Endothelial cell of umbilical vein (primary cell): ENCODE measurements at regions not wholly inside any gene's neighbourhood (a gene's known extent, or its start where the extent isn't known, plus 50 kb on each side); places are given as distances from the start of the nearest gene placed in this dataset.

ENCODE experiments used
- BruUV-seq: library from RNA; stranded (reverse); fragments of 400-500 nt; replicated peaks from 2 replicates; lab custom pipeline; 2021; lab: Mats Ljungman, UMichigan
- CTCF ChIA-PET: fragments of 300-600, 350-600 bp; sonication (Branson Sonifier 250); formaldehyde crosslinking; loops from one replicate; lab custom pipeline; 2021; ENCODE audit warnings: antibody characterized with exemption, inconsistent platforms; lab: Charles Lee
- POLR2A ChIA-PET: fragments of 300-600, 350-600 bp; sonication (Branson Sonifier 250); formaldehyde crosslinking; loops from one replicate; lab custom pipeline; 2021; ENCODE audit warnings: antibody characterized with exemption, inconsistent platforms; lab: Charles Lee
- DNase-seq: peaks from one replicate; pipeline ENCODE4 v3.0.0-alpha.2; 2011; ENCODE audit warnings: low read depth, low spot score
- FAIRE-seq: peaks from 2 replicates; lab custom pipeline; 2011; peaks lifted over from hg19 to GRCh38; lab: Jason Lieb, UNC
- H2AFZ ChIP-seq: 2 replicates; pipeline ENCODE4 v1.6.0; 2012; ENCODE audit warnings: low read depth, low read length, control low read depth, inconsistent platforms
- H3K27ac ChIP-seq: 2 replicates; pipeline ENCODE4 v1.5.1; 2011; ENCODE audit warnings: low read depth, mild to moderate bottlenecking, control low read depth, low read length, moderate library complexity; ENCODE audit not compliant: insufficient read depth
- H3K27me3 ChIP-seq, 2 experiments: 2 replicates each; pipeline versions ENCODE4 v1.6.0 to v1.6.1; 2011; ENCODE audit warnings: low read length in 2 of 2, mixed read lengths in 1 of 2; ENCODE audit not compliant: control insufficient read depth in 2 of 2, insufficient read depth in 2 of 2
- H3K36me3 ChIP-seq, 2 experiments: 2 replicates in 1 of 2; 3 replicates in 1 of 2; pipeline ENCODE4 v1.5.1; 2011; ENCODE audit warnings: low read length in 2 of 2, mild to moderate bottlenecking in 1 of 2, moderate library complexity in 1 of 2; ENCODE audit not compliant: control insufficient read depth in 2 of 2, insufficient read depth in 2 of 2; ENCODE audit errors: extremely low read depth in 1 of 2
- H3K4me1 ChIP-seq: 3 replicates; pipeline ENCODE4 v1.5.1; 2011; ENCODE audit warnings: mild to moderate bottlenecking, low read length; ENCODE audit not compliant: control insufficient read depth, insufficient read depth; ENCODE audit errors: extremely low read depth
- H3K4me2 ChIP-seq: 2 replicates; pipeline ENCODE4 v1.6.1; 2011; ENCODE audit warnings: low read length, control low read depth, mixed read lengths; ENCODE audit not compliant: insufficient read depth
- H3K4me3 ChIP-seq, 3 experiments: fragments of 200-600 bp in 1 of 3; sonication (generic), shearing (Covaris generic) in 1 of 3; replicated peaks in 1 of 3; 2 replicates each; pipeline ENCODE4 v1.5.1; 2011 to 2016; ENCODE audit warnings: control low read depth in 3 of 3, low read length in 3 of 3, mild to moderate bottlenecking in 2 of 3, inconsistent platforms in 1 of 3, low read depth in 1 of 3, moderate library complexity in 1 of 3; ENCODE audit not compliant: insufficient read depth in 1 of 3
- H3K79me2 ChIP-seq: 2 replicates; pipeline ENCODE4 v1.6.0; 2012; ENCODE audit warnings: low read length, inconsistent platforms; ENCODE audit not compliant: control insufficient read depth, insufficient read depth
- H3K9ac ChIP-seq: replicated peaks from 2 replicates; pipeline ENCODE3; 2011; ENCODE audit warnings: low read length, control low read depth; ENCODE audit not compliant: insufficient read depth; ENCODE audit errors: extremely low read depth
- H3K9me1 ChIP-seq: replicated peaks from 3 replicates; pipeline ENCODE4 v1.6.0; 2011; ENCODE audit warnings: mild to moderate bottlenecking, low read length; ENCODE audit not compliant: control insufficient read depth, insufficient read depth; ENCODE audit errors: extremely low read depth
- H3K9me3 ChIP-seq: replicated peaks from 2 replicates; pipeline ENCODE4 v1.5.1; 2012; ENCODE audit warnings: low read length, inconsistent platforms; ENCODE audit not compliant: control insufficient read depth, insufficient read depth
- H4K20me1 ChIP-seq: replicated peaks from 2 replicates; pipeline ENCODE3; 2011; ENCODE audit warnings: mild to moderate bottlenecking, low read length; ENCODE audit not compliant: control insufficient read depth, insufficient read depth; ENCODE audit errors: extremely low read depth
- CTCF ChIP-seq, 2 donors: IDR thresholded peaks; 1 replicate in 1 of 2; 2 replicates in 1 of 2; pipeline ENCODE4 v1.5.1; 2011; ENCODE audit warnings: low read length in 2 of 2, mild to moderate bottlenecking in 2 of 2, moderate library complexity in 2 of 2, control low read depth in 1 of 2, inconsistent platforms in 1 of 2, low read depth in 1 of 2; ENCODE audit not compliant: insufficient read depth in 1 of 2; ENCODE audit errors: extremely low read depth in 1 of 2
- EZH2 ChIP-seq: IDR thresholded peaks from 2 replicates; pipeline ENCODE4 v1.6.1; 2012; ENCODE audit warnings: borderline replicate concordance, low read depth, mild to moderate bottlenecking, moderate library complexity, low read length, inconsistent platforms; ENCODE audit not compliant: severe bottlenecking
- FOS ChIP-seq: IDR thresholded peaks from 2 replicates; pipeline ENCODE4 v1.6.1; 2011; ENCODE audit warnings: mild to moderate bottlenecking, low read length, moderate library complexity, borderline replicate concordance; ENCODE audit not compliant: insufficient read depth
- GATA2 ChIP-seq: IDR thresholded peaks from 2 replicates; pipeline ENCODE4 v1.7.0; 2011; ENCODE audit warnings: low read depth, mild to moderate bottlenecking, moderate library complexity, mixed read lengths, low read length; ENCODE audit not compliant: insufficient read length, insufficient read depth
- JUN ChIP-seq: IDR thresholded peaks from 2 replicates; pipeline ENCODE4 v1.6.1; 2011; ENCODE audit warnings: borderline replicate concordance, low read depth; ENCODE audit not compliant: insufficient read length, insufficient read depth
- MAX ChIP-seq: IDR thresholded peaks from 2 replicates; pipeline ENCODE4 v1.6.1; 2011; ENCODE audit not compliant: insufficient read depth, insufficient read length
- MYC ChIP-seq: IDR thresholded peaks from one replicate; pipeline ENCODE4 v1.6.1; 2011; ENCODE audit warnings: mild to moderate bottlenecking, low read depth, low read length
- POLR2A ChIP-seq: IDR thresholded peaks from 2 replicates; pipeline ENCODE4 v1.6.1; 2012; ENCODE audit warnings: low read depth, mild to moderate bottlenecking, control low read depth, low read length
- POLR2AphosphoS5 ChIP-seq: IDR thresholded peaks from 2 replicates; pipeline ENCODE4 v1.6.1; 2012; ENCODE audit warnings: low read depth, mild to moderate bottlenecking, control low read depth, low read length, moderate library complexity; ENCODE audit not compliant: insufficient read depth
- dilution Hi-C: fragments of 300-500 bp; cut with MboI; formaldehyde crosslinking; loops from one replicate; pipeline ENCODE4 v1.15.0; 2019; ENCODE audit warnings: low sequenced_read_pairs; ENCODE audit not compliant: extremely low pct_ligation_motif_present
- intact Hi-C: fragments of 100-400 bp; cut with micrococcal nuclease; formaldehyde crosslinking; loops from one replicate; pipeline ENCODE4 v1.10.0; 2022

- POLR2A ChIA-PET = no interaction called here
- dilution Hi-C loops = no loop called here
- no peak for FAIRE-seq
Observed at GRCh38 chr16:85541181-85541580, 71.9 kb upstream of the GSE1 start.

More at GRCh38 chr16:85541181-85541580, 71.9 kb upstream of the GSE1 start:
- Histone ChIP-seq H3K9ac (no peak overlapping the region), H3K9me3 (no peaks in the 10 kb centered on the region), H3K36me3 (no peaks in the 10 kb centered on the region), H3K4me1 (no peaks in the 10 kb centered on the region), H4K20me1 (no peaks in the 10 kb centered on the region), H3K27me3 (no peaks in the 10 kb centered on the region), H3K4me3 (no peak overlapping the region), H3K9me1 (no peaks in the 10 kb centered on the region), H3K79me2 (no peaks in the 10 kb centered on the region), H2AFZ (no peak overlapping the region), H3K27ac (no peak overlapping the region), H3K4me2 (no peak overlapping the region)
- CTCF ChIA-PET = no interaction called here
- no peak for DNase-seq
- TF ChIP-seq GATA2 = no peak
- TF ChIP-seq EZH2 = no peak
- TF ChIP-seq FOS = no peak
- TF ChIP-seq MYC = no peak
- TF ChIP-seq POLR2AphosphoS5 = no peak
- TF ChIP-seq POLR2A = no peak
- no peak for TF ChIP-seq JUN
- TF ChIP-seq CTCF (IDR thresholded peaks at IDR 0.05; ENCODE audit: extremely low read depth in 1 of 2, insufficient read depth in 1 of 2, low read depth in 1 of 2, low read length in 2 of 2) = no peak
- TF ChIP-seq MAX = no peak
- intact Hi-C loops = no loop called here
- BruUV-seq = no TSS peak
